Mucosa of descending colon (tissue), 3 donors: ENCODE measurements at regions not wholly inside any gene's neighbourhood (a gene's known extent, or its start where the extent isn't known, plus 50 kb on each side); places are given as distances from the start of the nearest gene placed in this dataset.

Experiments
- ATAC-seq: fragments of 200-7000 bp; cut with Tn5 transposase; one replicate; pipeline ENCODE4 v1.9.1; 2020; ENCODE audit warnings: mild to moderate bottlenecking, moderate library complexity
- DNase-seq, 3 donors: peaks; one replicate each; pipeline ENCODE4 v3.0.0-alpha.2; 2020
- H3K36me3 ChIP-seq: fragments of 200-600 bp; one replicate; pipeline ENCODE4 v1.8.0; 2021; ENCODE audit warnings: low read depth, mild to moderate bottlenecking
- H3K4me1 ChIP-seq: fragments of 200-600 bp; one replicate; pipeline ENCODE4 v1.8.0; 2021; ENCODE audit warnings: low read depth, mild to moderate bottlenecking
- H3K4me3 ChIP-seq: fragments of 200-600 bp; one replicate; pipeline ENCODE4 v1.8.0; 2021; ENCODE audit warnings: mild to moderate bottlenecking
- H3K9me3 ChIP-seq: fragments of 200-600 bp; one replicate; pipeline ENCODE4 v1.8.0; 2021; ENCODE audit warnings: mild to moderate bottlenecking
- intact Hi-C, 2 donors: fragments of 100-400 bp; cut with DNase I in 1 of 2; cut with micrococcal nuclease in 1 of 2; formaldehyde crosslinking; loops; one replicate each; pipeline versions ENCODE4 v1.11.0 to v1.11.1; 2022; cut with DNase I, micrococcal nuclease
- TF ChIP-seq, protein P1 (sequence below): fragments of 200-600 bp; IDR thresholded peaks from one replicate; pipeline ENCODE4 v1.8.0; 2022; ENCODE audit warnings: antibody characterized with exemption, mild to moderate bottlenecking
- donor health status: DM: no; HTN: no; CAD: no; lungs with moderate emphysema.
- donor health status: DM: no; HTN: no; CAD: no.
- donor health status: DM: no; HTN: yes; CAD: no.

DNA sequence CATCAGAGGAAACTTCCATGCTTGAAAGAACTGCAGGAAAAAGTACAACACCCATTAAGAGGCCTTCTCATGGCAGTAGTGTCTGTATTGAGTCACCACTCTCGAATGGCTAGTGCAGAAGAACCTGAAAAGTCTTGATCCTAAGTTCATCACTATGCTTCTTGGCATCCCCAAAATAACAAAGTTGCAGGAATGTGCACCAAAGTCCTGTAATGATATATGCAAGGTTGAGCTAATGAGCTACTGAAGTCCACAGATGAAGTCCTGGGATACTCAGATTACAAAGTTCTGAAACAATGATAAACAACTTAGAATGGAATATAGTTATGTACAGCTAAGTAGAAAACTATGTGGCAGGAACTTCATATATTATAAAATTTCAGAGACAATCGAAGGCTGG is 545.4 kb downstream of the FOXG1 start:
- no peak for DNase-seq
- no peak for ATAC-seq
- H3K4me1 ChIP-seq: no peaks in the 10 kb centered on the region
- intact Hi-C loops: no loop called here
- H3K4me3 ChIP-seq: no peak overlapping the region
- H3K9me3 ChIP-seq: peaks cover 12% of the 10 kb centered on the region
- TF ChIP-seq, protein P1, sequence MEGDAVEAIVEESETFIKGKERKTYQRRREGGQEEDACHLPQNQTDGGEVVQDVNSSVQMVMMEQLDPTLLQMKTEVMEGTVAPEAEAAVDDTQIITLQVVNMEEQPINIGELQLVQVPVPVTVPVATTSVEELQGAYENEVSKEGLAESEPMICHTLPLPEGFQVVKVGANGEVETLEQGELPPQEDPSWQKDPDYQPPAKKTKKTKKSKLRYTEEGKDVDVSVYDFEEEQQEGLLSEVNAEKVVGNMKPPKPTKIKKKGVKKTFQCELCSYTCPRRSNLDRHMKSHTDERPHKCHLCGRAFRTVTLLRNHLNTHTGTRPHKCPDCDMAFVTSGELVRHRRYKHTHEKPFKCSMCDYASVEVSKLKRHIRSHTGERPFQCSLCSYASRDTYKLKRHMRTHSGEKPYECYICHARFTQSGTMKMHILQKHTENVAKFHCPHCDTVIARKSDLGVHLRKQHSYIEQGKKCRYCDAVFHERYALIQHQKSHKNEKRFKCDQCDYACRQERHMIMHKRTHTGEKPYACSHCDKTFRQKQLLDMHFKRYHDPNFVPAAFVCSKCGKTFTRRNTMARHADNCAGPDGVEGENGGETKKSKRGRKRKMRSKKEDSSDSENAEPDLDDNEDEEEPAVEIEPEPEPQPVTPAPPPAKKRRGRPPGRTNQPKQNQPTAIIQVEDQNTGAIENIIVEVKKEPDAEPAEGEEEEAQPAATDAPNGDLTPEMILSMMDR: no peak
- no peaks in the 10 kb centered on the region for H3K36me3 ChIP-seq

DNA sequence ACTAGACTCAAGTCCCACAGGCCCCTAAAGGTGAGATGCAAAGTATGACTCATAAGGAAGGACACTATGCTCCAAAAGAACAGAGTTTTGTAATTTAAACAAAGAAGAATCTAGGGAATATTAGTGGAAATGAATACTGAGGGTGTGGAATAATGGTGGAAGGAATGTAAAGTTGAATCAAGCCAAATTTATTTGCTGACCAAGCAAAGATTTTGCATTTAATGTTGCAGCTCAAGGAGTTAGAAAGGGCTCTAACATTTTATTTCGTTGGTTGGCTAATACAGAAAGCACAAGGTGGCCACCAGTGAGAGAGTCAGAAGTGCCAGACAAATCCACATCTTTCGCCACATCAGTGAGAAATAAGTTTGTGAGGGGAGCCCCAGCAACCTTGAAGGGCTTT is 550.3 kb downstream of the FOXG1 start:
- intact Hi-C loops: no loop called here
- TF ChIP-seq, protein P1: no peak
- DNase-seq (no peak), ATAC-seq (no peak)
- H3K9me3 ChIP-seq: peaks cover 37% of the 10 kb centered on the region
- H3K36me3 ChIP-seq: no peaks in the 10 kb centered on the region
- H3K4me1 ChIP-seq: no peaks in the 10 kb centered on the region
- no peak overlapping the region for H3K4me3 ChIP-seq

DNA sequence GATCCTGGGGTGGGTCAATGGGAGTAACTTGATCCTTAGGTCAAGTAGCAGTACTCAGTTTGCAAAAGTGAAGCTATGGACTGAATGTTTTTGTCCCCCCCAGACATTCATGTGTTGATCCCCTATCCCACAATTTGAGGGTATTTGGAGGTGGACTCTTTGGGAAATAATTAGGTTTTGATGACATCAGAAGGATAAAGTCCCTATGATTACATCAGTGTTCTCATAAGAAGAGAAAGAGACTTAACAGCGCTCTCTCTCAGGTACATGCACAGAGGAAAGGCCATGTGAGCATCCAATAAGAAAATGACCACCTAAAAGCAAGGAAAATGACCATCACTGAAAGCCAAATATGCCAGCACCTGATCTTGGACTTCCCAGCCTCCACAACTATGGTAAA is 550.8 kb downstream of the FOXG1 start:
- peaks cover 41% of the 10 kb centered on the region for H3K9me3 ChIP-seq
- no peak for ATAC-seq
- H3K36me3 ChIP-seq: no peaks in the 10 kb centered on the region
- intact Hi-C loops: no loop called here
- no peak overlapping the region for H3K4me3 ChIP-seq
- no peaks in the 10 kb centered on the region for H3K4me1 ChIP-seq
- TF ChIP-seq, protein P1: no peak
- DNase-seq: no peak

- TF ChIP-seq, protein P1: no peak
- Histone ChIP-seq H3K4me1 (no peaks in the 10 kb centered on the region), H3K9me3 (peaks cover 47% of the 10 kb centered on the region), H3K4me3 (no peak overlapping the region), H3K36me3 (no peaks in the 10 kb centered on the region)
- no peak for ATAC-seq
- DNase-seq: no peak
- intact Hi-C loops: no loop called here
These were observed 553.7 kb downstream of the FOXG1 start for GRCh38 chr14:29320286-29320685.

DNA sequence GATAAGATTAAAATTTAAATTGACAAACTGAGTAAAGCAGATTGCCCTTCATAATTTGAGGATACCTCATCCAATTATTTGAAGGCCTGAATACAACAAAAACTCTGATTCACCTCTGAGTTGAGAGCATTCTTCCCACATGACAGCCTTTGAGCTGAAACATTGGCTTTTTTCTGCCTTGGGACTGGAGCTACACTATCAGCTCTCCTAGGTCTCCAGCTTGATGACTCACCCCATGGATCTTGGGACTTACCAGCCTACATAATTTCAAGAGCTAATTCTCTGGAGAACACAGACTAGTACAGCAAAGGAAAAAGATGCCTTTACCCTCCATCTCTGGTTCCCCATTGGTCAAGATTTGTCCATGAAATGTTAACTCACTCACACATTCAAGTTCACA is 555.1 kb downstream of the FOXG1 start:
- Histone ChIP-seq H3K36me3 (no peaks in the 10 kb centered on the region), H3K4me3 (no peak overlapping the region), H3K9me3 (peaks cover 42% of the 10 kb centered on the region), H3K4me1 (no peaks in the 10 kb centered on the region)
- TF ChIP-seq, protein P1: no peak
- intact Hi-C loops: no loop called here
- DNase-seq: no peak
- no peak for ATAC-seq

DNA sequence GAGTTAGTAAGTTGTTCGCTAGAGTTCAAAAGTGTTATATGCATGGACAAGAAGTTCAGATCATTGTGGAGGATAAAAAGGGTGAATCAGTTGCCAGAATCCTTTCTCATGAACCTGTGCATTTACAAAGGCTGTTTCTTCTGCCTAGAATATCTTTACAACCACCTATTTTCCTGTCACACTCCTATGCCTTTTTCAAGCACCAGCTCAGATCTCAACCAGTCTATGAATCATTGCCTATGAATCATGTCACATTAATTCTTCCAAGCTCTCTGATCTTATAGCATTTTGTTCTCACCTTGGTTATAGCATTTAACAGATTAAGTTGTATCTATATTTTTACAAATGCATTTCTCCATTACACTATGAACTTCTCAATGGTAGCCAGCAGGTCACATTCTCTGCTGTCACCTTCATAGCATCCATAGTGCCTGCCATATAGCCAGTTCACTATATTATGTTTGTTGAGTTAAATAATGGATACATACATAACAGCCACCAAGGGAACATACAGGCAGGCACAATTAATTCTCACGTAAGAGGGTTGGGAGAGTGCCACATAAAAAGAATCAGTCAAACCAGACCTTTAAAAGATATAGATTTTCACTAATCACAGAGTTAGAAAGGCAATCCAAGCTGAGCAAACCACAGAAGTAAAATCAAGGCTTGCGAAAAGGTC is 573.0 kb downstream of the FOXG1 start:
- intact Hi-C loops: no loop called here
- H3K4me3 ChIP-seq: no peak overlapping the region
- H3K9me3 ChIP-seq: peaks cover 19% of the 10 kb centered on the region
- no peaks in the 10 kb centered on the region for H3K4me1 ChIP-seq
- TF ChIP-seq, protein P1: no peak
- DNase-seq: no peak
- H3K36me3 ChIP-seq: no peaks in the 10 kb centered on the region
- ATAC-seq: no peak
